ENCODE measurements at regions not wholly inside any gene's neighbourhood (a gene's known extent, or its start where the extent isn't known, plus 50 kb on each side); places are given as distances from the start of the nearest gene placed in this dataset.
"Not testable (repeated sequence)": the region's sequence is repeated elsewhere in the genome, so short reads cannot be mapped to it uniquely, and the experiment has no call there.

GRCh38 chr1:238912148-238912547 is 474.2 kb upstream of the CHRM3 start:
- no peak for DNase-seq

GRCh38 chr1:238902752-238903151 is 483.6 kb upstream of the CHRM3 start:
- not testable (repeated sequence) for DNase-seq

- no peak for DNase-seq
Measured at GRCh38 chr1:238900334-238900865, 486.0 kb upstream of the CHRM3 start.

- no peak for DNase-seq
Measured at GRCh38 chr1:238898856-238899255, 487.5 kb upstream of the CHRM3 start.

GRCh38 chr1:238895911-238896310 is 490.5 kb upstream of the CHRM3 start:
- no peak for DNase-seq

GRCh38 chr1:238892612-238893011 is 493.8 kb upstream of the CHRM3 start:
- DNase-seq, result no peak

GRCh38 chr1:238861342-238862066 is 524.9 kb upstream of the CHRM3 start:
- DNase-seq, result no peak

GRCh38 chr1:238833919-238834318 is 552.4 kb upstream of the CHRM3 start:
- DNase-seq, result no peak

GRCh38 chr1:238832106-238832505 is 554.3 kb upstream of the CHRM3 start:
- DNase-seq, result no peak

GRCh38 chr1:238830036-238830611 is 556.2 kb upstream of the CHRM3 start:
- no peak for DNase-seq

GRCh38 chr1:238826891-238827290 is 559.5 kb upstream of the CHRM3 start:
- DNase-seq, result peak; percentile 27

- DNase-seq, result no peak
Measured at GRCh38 chr1:238823416-238823815, 563.0 kb upstream of the CHRM3 start.

- no peak for DNase-seq
Measured at GRCh38 chr1:238811211-238811879, 575.0 kb upstream of the CHRM3 start.

- DNase-seq, result no peak
Measured at GRCh38 chr1:238790882-238791281, 595.5 kb upstream of the CHRM3 start.

- DNase-seq, result no peak
Measured at GRCh38 chr1:238789916-238790667, 596.3 kb upstream of the CHRM3 start.

- no peak for DNase-seq
Measured at GRCh38 chr1:238787471-238787870, 598.9 kb upstream of the CHRM3 start.

- DNase-seq, result no peak
Measured at GRCh38 chr1:238783633-238784032, 602.7 kb upstream of the CHRM3 start.

- no peak for DNase-seq
Measured at GRCh38 chr1:238779716-238780115, 606.7 kb upstream of the CHRM3 start.

- DNase-seq, result no peak
Measured at GRCh38 chr1:238778113-238778512, 608.3 kb upstream of the CHRM3 start.

GRCh38 chr1:238777551-238777950 is 608.8 kb upstream of the CHRM3 start:
- DNase-seq, result no peak

GRCh38 chr1:238776126-238776525 is 610.2 kb upstream of the CHRM3 start:
- DNase-seq, result no peak

GRCh38 chr1:238772322-238772721 is 614.0 kb upstream of the CHRM3 start:
- DNase-seq, result no peak

Measured in muscle of arm (tissue), 1 donor.